HepG2 (cell line): ENCODE measurements at regions not wholly inside any gene's neighbourhood (a gene's known extent, or its start where the extent isn't known, plus 50 kb on each side); places are given as distances from the start of the nearest gene placed in this dataset.

ENCODE experiments used
- ATAC-seq: fragments of 200-7000 bp; cut with Tn5 transposase; 3 replicates; pipeline ENCODE4 v1.9.1; 2020; ENCODE audit warnings: mild to moderate bottlenecking, moderate library complexity
- BruUV-seq: library from RNA; stranded (reverse); fragments of 400-500 nt; replicated peaks from 2 replicates; lab custom pipeline; 2021; lab: Mats Ljungman, UMichigan
- CTCF ChIA-PET: fragments of 300-600 bp; formaldehyde crosslinking; extraction: SDS; loops from one replicate; lab custom pipeline; 2021; ENCODE audit warnings: low total read pairs, inconsistent platforms, low intra/inter-chr PET ratio; lab: Yijun Ruan, JAX
- POLR2A ChIA-PET: fragments of 350-600 bp; sonication (Branson Sonifier 250); formaldehyde crosslinking; loops from one replicate; lab custom pipeline; 2020; ENCODE audit warnings: antibody characterized with exemption, inconsistent platforms; lab: Yijun Ruan, JAX
- DNase-seq: peaks from one replicate; pipeline ENCODE4 v3.0.0-alpha.2; 2015; ENCODE audit warnings: low spot score
- FAIRE-seq: peaks from 3 replicates; lab custom pipeline; 2011; peaks lifted over from hg19 to GRCh38; lab: Jason Lieb, UNC
- H2AFZ ChIP-seq: one replicate; pipeline ENCODE4 v1.6.1; 2011; ENCODE audit warnings: low read length, inconsistent platforms
- H3K27ac ChIP-seq: fragments of 300-600 bp; 3 replicates; pipeline ENCODE4 v1.8.0; 2011; ENCODE audit warnings: mixed run types, mild to moderate bottlenecking, mixed read lengths, low read length, inconsistent platforms; ENCODE audit not compliant: insufficient read depth; ENCODE audit errors: extremely low read length
- H3K27me3 ChIP-seq, 2 experiments: fragments of 200-600 bp in 1 of 2; 2 replicates in 1 of 2; 3 replicates in 1 of 2; pipeline versions ENCODE4 v1.6.0 to v1.8.0; 2011; ENCODE audit warnings: low read length in 2 of 2, mild to moderate bottlenecking in 2 of 2, moderate library complexity in 2 of 2, inconsistent platforms in 1 of 2; ENCODE audit not compliant: insufficient read depth in 2 of 2, control insufficient read depth in 1 of 2
- H3K36me3 ChIP-seq, 2 experiments: fragments of 200-600 bp in 1 of 2; replicated peaks in 1 of 2; 2 replicates in 1 of 2; 3 replicates in 1 of 2; pipeline versions ENCODE4 v1.5.1 to v1.8.0; 2011; ENCODE audit warnings: low read length in 2 of 2, inconsistent platforms in 1 of 2; ENCODE audit not compliant: insufficient read depth in 2 of 2, control insufficient read depth in 1 of 2
- H3K4me1 ChIP-seq: 2 replicates; pipeline ENCODE4 v1.5.1; 2012; ENCODE audit warnings: low read length, inconsistent platforms; ENCODE audit not compliant: insufficient read depth
- H3K4me2 ChIP-seq: 2 replicates; pipeline ENCODE4 v1.6.0; 2011; ENCODE audit warnings: low read depth, low read length, inconsistent platforms
- H3K4me3 ChIP-seq, 3 experiments: fragments of 200-600 bp in 1 of 3; sonication (generic), shearing (Covaris generic) in 1 of 3; replicated peaks in 1 of 3; 2 replicates each; pipeline ENCODE4 v1.5.1; 2011 to 2016; ENCODE audit warnings: low read length in 3 of 3, inconsistent platforms in 2 of 3, low read depth in 2 of 3, mild to moderate bottlenecking in 2 of 3, control low read depth in 1 of 3, mixed read lengths in 1 of 3; ENCODE audit not compliant: insufficient read depth in 1 of 3
- H3K79me2 ChIP-seq: one replicate; pipeline ENCODE4 v1.6.1; 2011; ENCODE audit warnings: low read length, inconsistent platforms; ENCODE audit not compliant: insufficient read depth
- H3K9ac ChIP-seq: 2 replicates; pipeline ENCODE4 v1.6.0; 2011; ENCODE audit warnings: mild to moderate bottlenecking, low read depth, low read length, inconsistent platforms; ENCODE audit not compliant: insufficient read depth
- H3K9me3 ChIP-seq: 2 replicates; pipeline ENCODE4 v1.5.1; 2012; ENCODE audit warnings: mild to moderate bottlenecking, low read length
- H4K20me1 ChIP-seq: 2 replicates; pipeline ENCODE4 v1.6.0; 2011; ENCODE audit warnings: inconsistent platforms, mild to moderate bottlenecking, low read length, moderate library complexity; ENCODE audit not compliant: insufficient read depth
- ATF4 ChIP-seq, 2 experiments: fragments of 450-650 bp in 1 of 2; sonication (generic) in 1 of 2; formaldehyde crosslinking; IDR thresholded peaks; 2 replicates each; pipeline versions ENCODE4 v1.5.0 to v1.8.0; 2020 to 2022; ENCODE audit warnings: mild to moderate bottlenecking in 1 of 2, missing genetic modification reagents in 1 of 2
- DMTF1 ChIP-seq: sonication (generic); formaldehyde crosslinking; IDR thresholded peaks from 2 replicates; pipeline ENCODE4 v1.4.0; 2020; ENCODE audit warnings: mild to moderate bottlenecking, missing genetic modification reagents
- DNMT3B ChIP-seq: conservative IDR thresholded peaks from 2 replicates; pipeline ENCODE4 v1.6.1; 2016; ENCODE audit warnings: missing biosample characterization, control low read depth
- ERF ChIP-seq: IDR thresholded peaks from 2 replicates; pipeline ENCODE4 v1.6.1; 2018; ENCODE audit warnings: missing biosample characterization, missing genetic modification reagents
- HOXA7 ChIP-seq: sonication (generic); formaldehyde crosslinking; IDR thresholded peaks from 2 replicates; pipeline ENCODE4 v1.8.1; 2022; ENCODE audit warnings: mild to moderate bottlenecking, missing genetic modification reagents, moderate library complexity
- KDM5B ChIP-seq: sonication (generic); formaldehyde crosslinking; IDR thresholded peaks from 2 replicates; pipeline ENCODE4 v1.4.0; 2020; ENCODE audit warnings: missing genetic modification reagents, mild to moderate bottlenecking, borderline replicate concordance
- MBD4 ChIP-seq: IDR thresholded peaks from 2 replicates; pipeline ENCODE4 v1.6.1; 2012; ENCODE audit warnings: low read length, inconsistent platforms, borderline replicate concordance
- MZF1 ChIP-seq: sonication (generic); formaldehyde crosslinking; IDR thresholded peaks from 2 replicates; pipeline ENCODE4 v1.8.1; 2023; ENCODE audit warnings: mild to moderate bottlenecking, missing genetic modification reagents, borderline replicate concordance
- PAX8 ChIP-seq: sonication (generic); formaldehyde crosslinking; IDR thresholded peaks from 2 replicates; pipeline ENCODE4 v1.8.0; 2022; ENCODE audit warnings: mild to moderate bottlenecking, missing genetic modification reagents, borderline replicate concordance
- PRMT3 ChIP-seq: sonication (generic); formaldehyde crosslinking; IDR thresholded peaks from 2 replicates; pipeline ENCODE4 v1.8.1; 2022; ENCODE audit warnings: low read depth, mild to moderate bottlenecking, moderate library complexity, missing genetic modification reagents, borderline replicate concordance
- SETDB1 ChIP-seq: sonication (generic); formaldehyde crosslinking; IDR thresholded peaks from 2 replicates; pipeline ENCODE4 v1.5.1; 2020; ENCODE audit warnings: missing genetic modification reagents, mild to moderate bottlenecking, borderline replicate concordance
- ZBTB2 ChIP-seq: sonication (generic); formaldehyde crosslinking; IDR thresholded peaks from 2 replicates; pipeline ENCODE4 v1.8.0; 2022; ENCODE audit warnings: low read depth, missing genetic modification reagents
- ZNF83 ChIP-seq: sonication (generic); formaldehyde crosslinking; IDR thresholded peaks from 2 replicates; pipeline ENCODE4 v1.4.0; 2020; ENCODE audit warnings: missing genetic modification reagents, mild to moderate bottlenecking, borderline replicate concordance
- ZSCAN29 ChIP-seq: sonication (generic); formaldehyde crosslinking; conservative IDR thresholded peaks from 2 replicates; pipeline ENCODE4 v1.4.0; 2020; ENCODE audit warnings: mild to moderate bottlenecking, missing genetic modification reagents
- WGBS: methylation state at CpG from one replicate; pipeline ENCODE4 v1.1.6; 2017; ENCODE audit warnings: low lambda C conversion rate; 5-methylcytosine and 5-hydroxymethylcytosine counted together
- in situ Hi-C: cut with HindIII; loops from 2 replicates; pipeline ENCODE4 v1.10.0; 2017; ENCODE audit warnings: low pct_unique_long_range_greater_than_20kb; ENCODE audit not compliant: extremely low pct_ligation_motif_present
- intact Hi-C: fragments of 100-400 bp; cut with micrococcal nuclease; formaldehyde crosslinking; loops from one replicate; pipeline ENCODE4 v1.10.0; 2022; ENCODE audit not compliant: unreplicated experiment

GRCh38 chr10:34003561-34003960 is 669.1 kb upstream of the NRP1 start:
- Histone ChIP-seq H2AFZ (no peak overlapping the region), H3K4me2 (no peak overlapping the region), H3K4me1 (peaks cover 13% of the 10 kb centered on the region), H3K4me3 (no peak overlapping the region), H4K20me1 (no peaks in the 10 kb centered on the region), H3K9me3 (no peaks in the 10 kb centered on the region), H3K9ac (no peak overlapping the region), H3K27ac (no peak overlapping the region), H3K27me3 (no peaks in the 10 kb centered on the region), H3K79me2 (no peaks in the 10 kb centered on the region), H3K36me3 (no peaks in the 10 kb centered on the region)
- TF ChIP-seq MBD4: no peak
- TF ChIP-seq DMTF1 (CRISPR knock-in tag): no peak
- TF ChIP-seq ZBTB2 (CRISPR knock-in tag): no peak
- no peak for TF ChIP-seq ATF4 (CRISPR knock-in tag; IDR thresholded peaks at IDR 0.05)
- no peak for TF ChIP-seq PRMT3
- TF ChIP-seq SETDB1 (CRISPR knock-in tag): no peak
- TF ChIP-seq PAX8: no peak
- TF ChIP-seq HOXA7 (CRISPR knock-in tag): no peak
- no peak for TF ChIP-seq ZSCAN29 (CRISPR knock-in tag)
- TF ChIP-seq ERF (CRISPR knock-in tag): no peak
- no peak for TF ChIP-seq DNMT3B (CRISPR knock-in tag)
- no peak for TF ChIP-seq MZF1 (CRISPR knock-in tag)
- no peak for TF ChIP-seq KDM5B
- no peak for TF ChIP-seq ZNF83 (CRISPR knock-in tag)
- 63% methylated on average over 7 of the region's 7 CpGs for WGBS
- in situ Hi-C loops: no loop called here
- ChIA-PET POLR2A (no interaction called here), CTCF (no interaction called here)
- ATAC-seq (no peak), DNase-seq (no peak), FAIRE-seq (no peak)
- intact Hi-C loops: no loop called here
- no TSS peak for BruUV-seq
